ENCODE measurements at regions not wholly inside any gene's neighbourhood (a gene's known extent, or its start where the extent isn't known, plus 50 kb on each side); places are given as distances from the start of the nearest gene placed in this dataset.

DNA sequence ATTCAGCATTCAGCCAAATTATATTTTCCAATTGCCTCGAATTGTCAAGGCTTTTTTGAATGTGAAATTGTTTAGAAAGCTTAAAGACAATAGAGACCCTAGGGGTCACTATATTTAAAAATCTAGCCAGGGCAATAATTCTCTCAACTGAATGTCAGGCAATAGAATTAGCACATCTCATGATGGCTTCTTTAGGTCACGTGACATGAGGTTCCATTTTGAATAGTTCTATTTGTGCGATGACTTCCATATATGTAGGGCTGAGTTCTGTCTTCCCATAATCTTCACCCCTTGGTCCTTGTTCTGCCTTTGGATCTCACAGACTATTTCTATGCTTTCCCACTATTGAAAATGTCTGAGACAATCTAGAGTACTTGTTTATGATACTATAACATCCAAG is 527.7 kb upstream of the KIRREL3 start:
- no peaks in the 10 kb centered on the region for H3K27me3 Mint-ChIP-seq (ENCODE audit: insufficient read depth)
- H3K36me3 Mint-ChIP-seq (ENCODE audit: low read depth), result no peaks in the 10 kb centered on the region
- intact Hi-C loops (cut with micrococcal nuclease), result no loop called here
- H3K4me1 Mint-ChIP-seq (ENCODE audit: low read depth), result no peaks in the 10 kb centered on the region
- DNase-seq (ENCODE audit: low spot score), result no peak
- no peak overlapping the region for H3K4me3 Mint-ChIP-seq
- no peaks in the 10 kb centered on the region for H3K9me3 Mint-ChIP-seq
- no peak overlapping the region for H3K27ac Mint-ChIP-seq

DNA sequence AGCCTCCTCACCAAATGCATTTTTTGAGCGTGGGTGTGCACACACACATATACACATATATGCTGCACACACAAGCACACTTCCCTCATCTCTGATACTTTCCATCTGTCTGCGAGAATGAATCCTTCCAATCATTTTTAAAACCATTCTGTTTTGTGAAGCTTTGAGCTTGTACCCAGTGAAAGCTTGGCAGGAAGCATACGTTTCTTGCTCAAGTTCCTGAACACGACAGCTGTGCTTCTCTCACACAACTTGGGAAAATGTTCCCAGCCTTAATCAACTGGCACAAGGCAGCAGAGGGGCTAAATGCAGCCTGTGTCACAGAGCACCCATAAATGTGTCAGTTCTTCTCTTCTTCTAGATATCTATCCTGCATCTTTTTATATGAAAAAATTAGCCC is 524.0 kb upstream of the KIRREL3 start:
- H3K9me3 Mint-ChIP-seq, result no peaks in the 10 kb centered on the region
- DNase-seq (ENCODE audit: low spot score), result no peak
- no peak overlapping the region for H3K4me3 Mint-ChIP-seq
- intact Hi-C loops (cut with micrococcal nuclease), result no loop called here
- H3K4me1 Mint-ChIP-seq (ENCODE audit: low read depth), result no peaks in the 10 kb centered on the region
- H3K36me3 Mint-ChIP-seq (ENCODE audit: low read depth), result no peaks in the 10 kb centered on the region
- no peak overlapping the region for H3K27ac Mint-ChIP-seq
- H3K27me3 Mint-ChIP-seq (ENCODE audit: insufficient read depth), result no peaks in the 10 kb centered on the region

DNA sequence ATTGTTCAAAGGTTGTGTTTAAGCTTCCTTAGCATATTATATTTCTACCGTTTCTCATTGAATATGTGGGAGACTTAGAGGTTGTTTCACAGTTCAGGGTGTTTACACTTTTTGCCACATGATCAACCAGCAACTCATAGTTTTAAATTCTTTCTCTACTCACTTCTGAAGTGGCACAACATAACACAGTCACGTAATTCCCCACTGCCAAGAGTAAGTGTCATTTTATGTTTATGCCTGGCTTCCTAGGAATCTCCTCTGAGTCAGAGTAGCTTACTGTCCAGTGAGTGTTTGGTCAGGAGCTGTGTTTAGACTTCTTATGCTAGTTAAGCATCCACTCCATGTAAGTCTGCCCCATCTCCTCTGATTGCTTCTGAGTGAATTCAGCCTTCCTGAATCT is 520.8 kb upstream of the KIRREL3 start:
- DNase-seq (ENCODE audit: low spot score), result no peak
- intact Hi-C loops (cut with micrococcal nuclease), result no loop called here
- Mint-ChIP-seq H3K36me3 (ENCODE audit: low read depth) (no peaks in the 10 kb centered on the region), H3K27me3 (ENCODE audit: insufficient read depth) (no peaks in the 10 kb centered on the region), H3K4me1 (ENCODE audit: low read depth) (no peaks in the 10 kb centered on the region), H3K27ac (no peak overlapping the region), H3K9me3 (no peaks in the 10 kb centered on the region), H3K4me3 (no peak overlapping the region)

DNA sequence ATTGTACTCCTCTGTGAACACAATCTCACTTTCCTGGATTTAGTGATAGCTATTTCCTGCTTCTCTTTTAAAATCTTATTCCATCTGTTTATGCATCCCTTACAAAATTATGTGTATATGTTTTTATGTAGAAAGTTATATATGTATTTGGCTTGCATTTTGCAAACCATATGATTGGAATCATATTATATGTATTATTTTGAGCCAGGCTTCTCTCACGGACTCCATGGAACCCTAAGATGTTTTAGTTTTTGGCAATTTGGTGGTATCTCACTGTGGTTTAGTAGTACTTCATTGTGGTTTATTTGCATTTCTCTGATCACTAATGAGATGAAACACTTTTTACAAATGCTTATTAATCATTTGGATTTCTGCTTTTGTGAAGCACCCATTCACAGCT is 507.3 kb upstream of the KIRREL3 start:
- H3K27ac Mint-ChIP-seq, result no peak overlapping the region
- no peaks in the 10 kb centered on the region for H3K36me3 Mint-ChIP-seq (ENCODE audit: low read depth)
- DNase-seq (ENCODE audit: low spot score), result no peak
- H3K9me3 Mint-ChIP-seq, result no peaks in the 10 kb centered on the region
- H3K4me1 Mint-ChIP-seq (ENCODE audit: low read depth), result no peaks in the 10 kb centered on the region
- no peaks in the 10 kb centered on the region for H3K27me3 Mint-ChIP-seq (ENCODE audit: insufficient read depth)
- no peak overlapping the region for H3K4me3 Mint-ChIP-seq
- intact Hi-C loops (cut with micrococcal nuclease), result no loop called here

DNA sequence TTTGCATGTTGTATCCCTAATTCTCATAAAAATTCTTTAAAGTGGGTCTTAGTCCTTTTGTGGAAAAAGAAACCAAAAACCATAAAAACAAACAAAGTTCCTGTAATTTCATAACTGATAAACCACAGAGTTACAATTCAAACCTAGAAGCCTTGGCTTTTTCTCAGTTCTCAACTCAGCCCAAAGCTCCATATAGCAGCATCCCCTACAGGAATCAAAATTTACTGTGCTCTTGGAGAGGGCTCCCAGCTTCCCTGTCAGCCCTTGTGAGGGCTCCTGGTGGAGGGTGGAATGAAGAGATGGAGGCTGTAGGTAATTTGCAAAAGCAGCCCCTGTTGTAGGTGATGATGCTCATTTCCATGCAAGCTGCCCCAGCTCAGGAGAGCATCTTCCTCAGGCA is 506.1 kb upstream of the KIRREL3 start:
- Mint-ChIP-seq H3K4me3 (no peak overlapping the region), H3K27me3 (ENCODE audit: insufficient read depth) (no peaks in the 10 kb centered on the region), H3K9me3 (no peaks in the 10 kb centered on the region), H3K27ac (no peak overlapping the region), H3K4me1 (ENCODE audit: low read depth) (no peaks in the 10 kb centered on the region), H3K36me3 (ENCODE audit: low read depth) (no peaks in the 10 kb centered on the region)
- DNase-seq (ENCODE audit: low spot score), result no peak
- intact Hi-C loops (cut with micrococcal nuclease), result no loop called here

DNA sequence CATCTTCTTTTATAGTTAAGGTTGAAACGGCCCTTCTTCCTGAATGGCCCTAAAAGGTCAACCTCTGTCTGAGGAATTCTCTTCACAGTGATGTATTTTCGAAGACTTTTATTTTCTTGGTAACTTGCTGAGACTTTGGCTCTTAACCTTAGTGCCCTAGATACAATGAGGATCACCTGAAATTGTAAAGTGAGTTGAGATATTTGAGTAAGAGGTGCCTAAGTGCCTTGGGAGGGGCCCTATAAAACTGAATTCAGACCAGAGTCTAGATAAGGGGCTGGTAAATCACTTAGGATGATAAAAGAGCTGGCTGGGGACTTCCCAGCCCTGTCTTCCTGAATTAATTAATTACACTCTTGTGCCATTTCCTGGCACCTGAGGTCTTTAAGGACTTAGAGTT is 505.6 kb upstream of the KIRREL3 start:
- Mint-ChIP-seq H3K27ac (no peak overlapping the region), H3K27me3 (ENCODE audit: insufficient read depth) (no peaks in the 10 kb centered on the region), H3K4me1 (ENCODE audit: low read depth) (no peaks in the 10 kb centered on the region), H3K36me3 (ENCODE audit: low read depth) (no peaks in the 10 kb centered on the region), H3K9me3 (no peaks in the 10 kb centered on the region), H3K4me3 (no peak overlapping the region)
- DNase-seq (ENCODE audit: low spot score), result no peak
- intact Hi-C loops (cut with micrococcal nuclease), result no loop called here

DNA sequence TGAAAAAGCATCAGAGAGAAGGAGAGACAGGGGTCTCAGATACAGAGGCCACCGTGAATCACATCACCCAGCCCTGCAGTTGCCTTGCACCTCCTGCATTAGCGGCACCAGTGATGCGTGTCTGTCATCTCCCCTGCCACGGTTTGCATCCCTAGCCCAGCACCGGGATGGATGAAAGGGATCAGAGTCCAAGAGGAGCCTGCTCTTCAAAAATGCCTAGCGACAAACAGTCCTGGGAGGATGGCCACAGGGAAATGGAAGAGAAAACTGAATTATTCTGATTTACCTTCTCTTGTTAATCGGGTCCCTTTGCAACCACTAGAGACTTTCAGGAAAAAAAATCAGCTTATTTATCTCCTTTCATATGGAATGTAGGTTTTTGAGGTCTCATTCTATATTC is 495.6 kb upstream of the KIRREL3 start:
- H3K4me1 Mint-ChIP-seq (ENCODE audit: low read depth), result no peaks in the 10 kb centered on the region
- H3K4me3 Mint-ChIP-seq, result no peak overlapping the region
- intact Hi-C loops (cut with micrococcal nuclease), result no loop called here
- H3K27ac Mint-ChIP-seq, result no peak overlapping the region
- H3K36me3 Mint-ChIP-seq (ENCODE audit: low read depth), result no peaks in the 10 kb centered on the region
- no peaks in the 10 kb centered on the region for H3K27me3 Mint-ChIP-seq (ENCODE audit: insufficient read depth)
- no peak for DNase-seq (ENCODE audit: low spot score)
- no peaks in the 10 kb centered on the region for H3K9me3 Mint-ChIP-seq

DNA sequence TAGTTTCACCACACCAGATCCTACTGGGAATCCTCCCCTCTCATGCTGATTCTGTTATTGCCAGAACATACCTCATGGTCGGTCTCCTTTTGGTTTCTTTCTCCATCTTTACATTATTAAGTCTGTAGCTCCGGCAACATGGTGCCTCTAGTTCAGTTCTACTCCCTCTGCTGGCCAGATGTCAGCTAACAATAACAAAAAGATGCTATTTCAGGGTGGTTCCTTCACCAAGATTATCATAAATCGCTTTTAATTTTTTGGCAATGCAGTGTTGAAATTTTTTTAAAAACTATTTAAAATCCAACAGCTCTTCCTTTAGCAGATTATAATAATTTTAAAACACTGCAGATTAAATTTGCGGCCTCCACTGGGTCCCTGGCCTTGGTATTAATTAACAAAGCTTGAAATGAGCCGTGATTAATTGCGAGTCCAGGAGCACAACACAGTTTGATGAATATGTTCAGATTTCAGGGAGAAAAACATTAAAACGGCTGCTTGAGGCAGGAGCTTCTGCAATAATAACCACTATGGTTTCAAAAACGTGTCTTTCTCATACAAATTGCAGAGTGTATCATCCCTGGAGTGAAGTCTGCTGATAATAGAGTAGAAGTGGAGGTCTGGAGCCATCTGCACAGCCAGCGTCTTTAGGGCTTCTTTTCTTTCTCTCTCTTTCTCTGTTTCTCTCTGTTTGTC is 492.9 kb upstream of the KIRREL3 start:
- no peak overlapping the region for H3K27ac Mint-ChIP-seq
- H3K36me3 Mint-ChIP-seq (ENCODE audit: low read depth), result no peaks in the 10 kb centered on the region
- H3K4me3 Mint-ChIP-seq, result no peak overlapping the region
- no peaks in the 10 kb centered on the region for H3K9me3 Mint-ChIP-seq
- no peak for DNase-seq (ENCODE audit: low spot score)
- intact Hi-C loops (cut with micrococcal nuclease), result loop anchor here (2.0 kb wide), 1 partner anchor 1053 kb away; no protein-coding TSS in a partner anchor
- no peaks in the 10 kb centered on the region for H3K4me1 Mint-ChIP-seq (ENCODE audit: low read depth)
- H3K27me3 Mint-ChIP-seq (ENCODE audit: insufficient read depth), result peaks cover 1% of the 10 kb centered on the region

DNA sequence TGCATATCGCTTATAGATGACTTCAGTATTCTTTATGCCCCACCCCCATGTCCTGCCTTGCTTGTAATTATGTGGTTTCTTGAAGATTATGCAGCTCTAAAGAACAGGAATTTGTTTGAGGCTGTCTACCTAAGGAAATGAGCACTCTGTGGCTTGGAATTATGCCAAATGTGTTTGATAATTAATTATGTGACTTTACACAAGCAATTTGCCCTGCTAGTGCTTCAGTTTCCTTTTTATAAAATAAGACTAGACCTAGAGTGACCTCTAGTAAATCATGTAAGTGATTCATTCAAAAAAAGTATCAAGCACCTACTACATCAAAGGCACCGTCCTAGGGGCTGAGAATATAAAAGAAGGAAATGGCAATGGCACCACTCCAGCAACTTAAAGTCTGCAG is 491.5 kb upstream of the KIRREL3 start:
- no peaks in the 10 kb centered on the region for H3K9me3 Mint-ChIP-seq
- no peak for DNase-seq (ENCODE audit: low spot score)
- intact Hi-C loops (cut with micrococcal nuclease), result loop anchor here (2.0 kb wide), 1 partner anchor 1051 kb away; no protein-coding TSS in a partner anchor
- no peak overlapping the region for H3K27ac Mint-ChIP-seq
- no peaks in the 10 kb centered on the region for H3K4me1 Mint-ChIP-seq (ENCODE audit: low read depth)
- H3K27me3 Mint-ChIP-seq (ENCODE audit: insufficient read depth), result peaks cover 2% of the 10 kb centered on the region
- H3K4me3 Mint-ChIP-seq, result no peak overlapping the region
- H3K36me3 Mint-ChIP-seq (ENCODE audit: low read depth), result no peaks in the 10 kb centered on the region

DNA sequence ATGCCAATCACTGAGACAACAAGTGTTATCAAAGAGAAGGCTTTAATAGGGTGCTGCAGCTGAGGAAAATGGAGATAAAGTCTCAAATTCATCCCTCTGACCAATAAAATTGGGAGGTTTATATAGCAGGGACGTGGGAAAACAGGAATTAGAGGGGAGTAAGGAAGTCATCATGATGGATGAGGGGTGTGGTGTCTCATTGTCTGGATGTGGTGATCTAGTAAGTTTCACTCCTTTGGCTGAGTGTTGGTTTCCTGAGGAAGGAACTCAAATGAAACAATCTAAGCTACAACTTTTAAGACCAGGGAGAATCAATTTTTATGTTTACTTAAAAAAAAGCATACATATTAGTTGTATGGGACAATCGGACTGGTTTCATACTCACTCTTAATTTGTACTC is 491.0 kb upstream of the KIRREL3 start:
- peaks cover 2% of the 10 kb centered on the region for H3K27me3 Mint-ChIP-seq (ENCODE audit: insufficient read depth)
- no peaks in the 10 kb centered on the region for H3K9me3 Mint-ChIP-seq
- no peak for DNase-seq (ENCODE audit: low spot score)
- intact Hi-C loops (cut with micrococcal nuclease), result no loop called here
- no peak overlapping the region for H3K27ac Mint-ChIP-seq
- no peaks in the 10 kb centered on the region for H3K36me3 Mint-ChIP-seq (ENCODE audit: low read depth)
- no peak overlapping the region for H3K4me3 Mint-ChIP-seq
- no peaks in the 10 kb centered on the region for H3K4me1 Mint-ChIP-seq (ENCODE audit: low read depth)

DNA sequence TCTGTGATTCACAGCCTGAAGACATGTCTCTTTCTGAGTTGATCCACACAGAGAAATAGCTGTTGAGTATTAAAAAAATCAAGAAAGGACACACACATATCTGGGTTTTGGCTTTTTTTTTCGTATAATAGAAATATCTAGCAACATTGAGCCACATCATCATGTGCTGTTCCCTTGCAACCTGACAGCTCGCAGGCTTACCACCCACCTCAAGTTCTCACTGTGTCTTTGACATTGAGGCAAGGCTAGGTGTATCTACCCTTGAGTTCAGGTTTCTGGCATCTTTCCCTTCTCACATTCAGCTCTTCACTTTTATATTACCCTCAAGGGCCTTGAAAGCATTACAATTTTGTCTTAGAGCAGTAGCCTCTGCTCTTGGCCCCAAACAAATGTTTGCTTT is 490.3 kb upstream of the KIRREL3 start:
- no peak overlapping the region for H3K27ac Mint-ChIP-seq
- no peaks in the 10 kb centered on the region for H3K36me3 Mint-ChIP-seq (ENCODE audit: low read depth)
- DNase-seq (ENCODE audit: low spot score), result no peak
- no peaks in the 10 kb centered on the region for H3K4me1 Mint-ChIP-seq (ENCODE audit: low read depth)
- intact Hi-C loops (cut with micrococcal nuclease), result no loop called here
- H3K9me3 Mint-ChIP-seq, result no peaks in the 10 kb centered on the region
- H3K27me3 Mint-ChIP-seq (ENCODE audit: insufficient read depth), result peaks cover 2% of the 10 kb centered on the region
- no peak overlapping the region for H3K4me3 Mint-ChIP-seq

DNA sequence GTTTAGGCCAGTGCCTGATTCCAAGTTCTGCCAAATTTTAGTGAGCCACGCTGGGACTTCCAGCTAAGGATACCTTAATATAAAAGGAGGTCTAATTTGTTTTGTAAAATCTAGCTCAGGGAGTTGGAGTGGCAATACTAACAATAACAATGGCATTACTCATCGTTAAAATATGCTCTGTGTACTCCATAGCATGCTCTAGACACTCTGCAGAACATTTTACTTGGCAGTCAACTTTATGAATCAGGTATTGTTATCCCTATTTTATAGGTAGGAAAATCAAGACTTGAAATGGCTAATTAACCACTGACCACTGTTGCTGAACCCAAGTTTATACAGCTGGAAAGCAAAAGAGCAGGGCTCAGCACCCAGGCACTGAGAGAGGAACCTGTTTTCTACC is 485.0 kb upstream of the KIRREL3 start:
- Mint-ChIP-seq H3K36me3 (ENCODE audit: low read depth) (no peaks in the 10 kb centered on the region), H3K4me1 (ENCODE audit: low read depth) (no peaks in the 10 kb centered on the region), H3K9me3 (no peaks in the 10 kb centered on the region), H3K27me3 (ENCODE audit: insufficient read depth) (peaks cover 2% of the 10 kb centered on the region), H3K4me3 (no peak overlapping the region), H3K27ac (no peak overlapping the region)
- DNase-seq (ENCODE audit: low spot score), result no peak
- intact Hi-C loops (cut with micrococcal nuclease), result no loop called here

DNA sequence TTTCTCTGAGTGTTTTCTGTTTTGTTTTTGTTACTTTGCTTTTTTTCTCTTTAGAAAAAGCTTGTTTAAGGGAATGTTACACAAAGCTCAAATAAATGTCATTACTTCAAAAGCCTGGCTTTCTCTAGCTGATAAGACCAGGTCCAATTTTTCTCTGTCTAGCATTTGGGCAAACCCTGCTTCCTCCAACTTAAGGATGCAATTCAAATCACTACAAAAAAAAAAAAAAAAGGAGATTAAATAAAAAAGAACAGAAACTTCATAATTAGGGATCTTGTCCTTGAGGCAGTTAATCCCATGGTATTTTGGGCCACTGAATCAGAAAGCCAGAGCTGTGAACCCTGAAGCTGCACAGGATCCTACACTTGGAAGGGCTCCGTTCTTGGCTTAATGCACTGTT is 480.8 kb upstream of the KIRREL3 start:
- H3K27ac Mint-ChIP-seq, result no peak overlapping the region
- no peak for DNase-seq (ENCODE audit: low spot score)
- no peak overlapping the region for H3K4me3 Mint-ChIP-seq
- H3K36me3 Mint-ChIP-seq (ENCODE audit: low read depth), result no peaks in the 10 kb centered on the region
- H3K27me3 Mint-ChIP-seq (ENCODE audit: insufficient read depth), result peaks cover 3% of the 10 kb centered on the region
- H3K9me3 Mint-ChIP-seq, result no peaks in the 10 kb centered on the region
- H3K4me1 Mint-ChIP-seq (ENCODE audit: low read depth), result no peaks in the 10 kb centered on the region
- intact Hi-C loops (cut with micrococcal nuclease), result no loop called here

DNA sequence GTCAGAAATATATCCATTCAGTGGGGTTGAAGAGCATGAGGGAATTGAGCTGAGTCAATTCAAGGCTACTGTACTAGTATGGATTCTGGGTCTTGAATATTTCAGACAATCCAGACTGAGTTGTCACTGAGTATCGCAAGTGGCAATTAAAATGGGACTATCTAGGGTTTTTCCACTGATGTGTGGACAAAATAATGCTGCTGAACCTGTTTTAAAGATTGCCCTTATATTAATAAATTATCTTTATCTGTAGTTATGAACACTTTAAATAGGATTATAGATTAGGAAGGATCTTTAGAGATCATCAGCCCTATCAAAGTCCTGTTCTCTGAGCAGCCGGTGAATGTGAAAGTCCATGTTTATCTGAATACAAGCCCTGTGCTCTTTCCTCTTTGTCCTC is 478.3 kb upstream of the KIRREL3 start:
- no peak for DNase-seq (ENCODE audit: low spot score)
- no peaks in the 10 kb centered on the region for H3K36me3 Mint-ChIP-seq (ENCODE audit: low read depth)
- H3K4me1 Mint-ChIP-seq (ENCODE audit: low read depth), result peaks cover 4% of the 10 kb centered on the region
- no peak overlapping the region for H3K4me3 Mint-ChIP-seq
- H3K9me3 Mint-ChIP-seq, result no peaks in the 10 kb centered on the region
- intact Hi-C loops (cut with micrococcal nuclease), result no loop called here
- H3K27ac Mint-ChIP-seq, result no peak overlapping the region
- peaks cover 3% of the 10 kb centered on the region for H3K27me3 Mint-ChIP-seq (ENCODE audit: insufficient read depth)

Data from activated T-helper 1 cell treated with anti-CD3 and anti-CD28 coated beads, Interleukin-12 subunit alpha, Interleukin-12 subunit beta, Interleukin-2, Interleukin-4 antibody, amounts not matched to agents 30 ng/mL and 10 ng/mL and 1 ng/mL, durations not matched to agents 14 hours and 24 hours and 36 hours (primary cell).